B cell (primary cell): ENCODE measurements at regions not wholly inside any gene's neighbourhood (a gene's known extent, or its start where the extent isn't known, plus 50 kb on each side); places are given as distances from the start of the nearest gene placed in this dataset.

Experiments
- EZH2 ChIP-seq: IDR thresholded peaks from 2 replicates; pipeline ENCODE4 v1.6.1; 2012; ENCODE audit warnings: borderline replicate concordance, low read depth, mild to moderate bottlenecking, moderate library complexity, low read length; ENCODE audit not compliant: insufficient read depth, poor library complexity, severe bottlenecking
- TF ChIP-seq, protein P1 (sequence below): fragments of 200-600 bp; IDR thresholded peaks from one replicate; pipeline ENCODE4 v1.8.0; 2022; ENCODE audit warnings: antibody characterized with exemption, mild to moderate bottlenecking

DNA sequence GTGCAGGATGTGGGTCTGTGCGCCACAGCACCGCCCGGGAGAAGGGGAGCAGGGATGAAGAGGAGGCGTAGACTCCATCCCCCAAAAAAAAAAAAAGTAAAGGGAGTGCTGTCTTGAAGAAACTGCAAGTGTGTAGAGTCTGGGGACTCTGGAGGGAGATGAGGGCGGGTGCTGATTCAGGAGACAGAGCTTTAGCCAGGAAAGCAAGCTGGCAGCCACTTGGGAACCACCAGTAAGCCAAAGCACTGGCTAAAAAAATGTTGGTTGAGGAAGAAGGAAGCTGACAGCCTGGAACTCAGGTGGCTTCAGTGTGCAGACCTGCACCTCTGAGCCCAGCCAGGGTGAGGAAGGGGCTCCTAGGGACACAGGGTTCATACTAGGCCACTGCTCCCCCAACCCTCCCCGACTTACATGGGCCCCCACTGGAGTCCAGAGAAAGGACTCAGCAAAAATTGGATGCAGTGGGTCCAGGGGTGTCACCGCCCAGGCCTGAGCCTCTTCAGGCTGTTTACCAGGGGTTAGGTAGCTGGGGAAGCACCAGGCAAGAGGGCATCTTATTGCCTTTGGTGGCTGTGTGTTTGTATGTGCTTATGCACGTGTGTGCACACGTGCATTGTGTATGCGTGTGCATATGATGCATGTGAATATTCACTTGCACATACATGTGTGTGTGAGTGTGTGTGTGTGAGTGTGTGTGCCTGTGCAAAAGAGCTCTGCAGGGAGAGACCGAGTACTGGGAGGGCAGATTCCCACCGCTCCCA is 153.5 kb upstream of the MLN start:
- TF ChIP-seq EZH2 = no peak
- TF ChIP-seq, protein P1, sequence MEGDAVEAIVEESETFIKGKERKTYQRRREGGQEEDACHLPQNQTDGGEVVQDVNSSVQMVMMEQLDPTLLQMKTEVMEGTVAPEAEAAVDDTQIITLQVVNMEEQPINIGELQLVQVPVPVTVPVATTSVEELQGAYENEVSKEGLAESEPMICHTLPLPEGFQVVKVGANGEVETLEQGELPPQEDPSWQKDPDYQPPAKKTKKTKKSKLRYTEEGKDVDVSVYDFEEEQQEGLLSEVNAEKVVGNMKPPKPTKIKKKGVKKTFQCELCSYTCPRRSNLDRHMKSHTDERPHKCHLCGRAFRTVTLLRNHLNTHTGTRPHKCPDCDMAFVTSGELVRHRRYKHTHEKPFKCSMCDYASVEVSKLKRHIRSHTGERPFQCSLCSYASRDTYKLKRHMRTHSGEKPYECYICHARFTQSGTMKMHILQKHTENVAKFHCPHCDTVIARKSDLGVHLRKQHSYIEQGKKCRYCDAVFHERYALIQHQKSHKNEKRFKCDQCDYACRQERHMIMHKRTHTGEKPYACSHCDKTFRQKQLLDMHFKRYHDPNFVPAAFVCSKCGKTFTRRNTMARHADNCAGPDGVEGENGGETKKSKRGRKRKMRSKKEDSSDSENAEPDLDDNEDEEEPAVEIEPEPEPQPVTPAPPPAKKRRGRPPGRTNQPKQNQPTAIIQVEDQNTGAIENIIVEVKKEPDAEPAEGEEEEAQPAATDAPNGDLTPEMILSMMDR = no peak
